Esophagus squamous epithelium (tissue), 4 donors: ENCODE measurements at regions not wholly inside any gene's neighbourhood (a gene's known extent, or its start where the extent isn't known, plus 50 kb on each side); places are given as distances from the start of the nearest gene placed in this dataset.

Source experiments
- CTCF ChIP-seq, 6 experiments: fragments of 450-650 bp in 4 of 6; fragments of 200-600 bp in 2 of 6; sonication (generic) in 2 of 6; IDR thresholded peaks; one replicate each; pipeline ENCODE4 v1.5.1; 2016 to 2019; ENCODE audit warnings: antibody characterized with exemption in 6 of 6, mild to moderate bottlenecking in 4 of 6, moderate library complexity in 4 of 6
- POLR2A ChIP-seq, 4 donors: fragments of 450-650 bp; IDR thresholded peaks; one replicate each; pipeline ENCODE4 v1.6.1; 2017; ENCODE audit warnings: antibody characterized with exemption in 4 of 4, mild to moderate bottlenecking in 4 of 4, moderate library complexity in 3 of 4

DNA sequence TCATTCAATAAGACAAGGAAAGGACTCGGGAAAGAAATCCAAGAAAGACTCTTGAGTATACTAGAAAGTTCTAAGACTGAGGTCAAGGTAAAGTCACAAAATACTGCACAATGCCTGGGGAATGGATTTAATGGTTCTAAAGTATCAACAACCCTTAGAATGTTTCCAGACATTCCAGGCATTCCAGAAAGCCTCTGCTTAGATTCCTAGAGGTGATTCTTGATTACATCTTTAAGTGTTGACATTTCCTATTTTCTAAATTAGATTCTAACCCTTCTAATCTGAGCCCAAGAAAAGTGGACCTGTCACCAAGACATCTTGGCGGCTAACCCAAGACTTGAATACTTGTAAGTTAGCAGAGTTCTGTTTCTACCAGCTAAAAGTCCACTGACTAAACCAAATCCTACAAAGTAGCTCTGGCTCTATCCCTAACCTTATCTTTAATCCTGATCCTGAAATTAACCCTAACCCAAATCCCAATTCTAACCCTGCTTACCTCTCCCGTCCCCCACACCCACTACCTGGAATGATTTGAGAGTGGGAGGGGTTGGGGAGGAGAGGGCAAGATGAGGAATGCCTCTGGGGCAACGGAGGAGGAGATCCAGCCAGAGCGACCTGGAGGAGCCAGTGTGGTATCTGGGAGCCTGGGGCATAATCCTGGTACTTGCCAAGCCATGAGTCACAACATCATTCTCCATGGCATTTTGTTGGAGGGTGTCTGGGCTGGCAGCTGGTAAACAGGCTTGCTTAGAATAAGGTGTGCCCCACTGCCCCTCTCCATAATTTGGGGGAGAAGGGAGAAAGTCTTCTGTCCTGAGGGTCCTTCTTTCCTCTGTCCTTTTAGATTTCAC is 93.4 kb upstream of the HOXC13 start:
- TF ChIP-seq POLR2A (IDR thresholded peaks at IDR 0.05) (no peak), CTCF (IDR thresholded peaks at IDR 0.05) (no peak)
